ENCODE measurements at regions not wholly inside any gene's neighbourhood (a gene's known extent, or its start where the extent isn't known, plus 50 kb on each side); places are given as distances from the start of the nearest gene placed in this dataset.

DNA sequence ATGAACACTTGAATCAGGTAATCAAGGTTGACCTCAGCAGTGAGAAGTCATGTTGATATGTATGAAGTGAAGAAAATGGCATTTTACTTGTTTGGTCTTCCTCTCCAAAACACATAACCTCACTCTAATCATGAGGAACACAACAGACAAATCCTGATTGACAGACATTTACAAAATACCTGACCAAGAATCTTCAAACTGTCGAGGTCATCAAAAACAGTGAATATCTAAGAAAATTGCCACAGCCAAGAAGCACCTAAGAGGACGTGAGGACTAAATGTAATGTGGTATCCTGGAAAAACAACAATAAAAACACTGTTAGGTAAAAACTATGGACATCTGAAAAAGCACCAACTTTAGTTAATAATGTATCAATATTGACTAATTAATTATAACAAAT, 129.5 kb upstream of the MAGEB18 start:
- TF ChIP-seq, protein P1, sequence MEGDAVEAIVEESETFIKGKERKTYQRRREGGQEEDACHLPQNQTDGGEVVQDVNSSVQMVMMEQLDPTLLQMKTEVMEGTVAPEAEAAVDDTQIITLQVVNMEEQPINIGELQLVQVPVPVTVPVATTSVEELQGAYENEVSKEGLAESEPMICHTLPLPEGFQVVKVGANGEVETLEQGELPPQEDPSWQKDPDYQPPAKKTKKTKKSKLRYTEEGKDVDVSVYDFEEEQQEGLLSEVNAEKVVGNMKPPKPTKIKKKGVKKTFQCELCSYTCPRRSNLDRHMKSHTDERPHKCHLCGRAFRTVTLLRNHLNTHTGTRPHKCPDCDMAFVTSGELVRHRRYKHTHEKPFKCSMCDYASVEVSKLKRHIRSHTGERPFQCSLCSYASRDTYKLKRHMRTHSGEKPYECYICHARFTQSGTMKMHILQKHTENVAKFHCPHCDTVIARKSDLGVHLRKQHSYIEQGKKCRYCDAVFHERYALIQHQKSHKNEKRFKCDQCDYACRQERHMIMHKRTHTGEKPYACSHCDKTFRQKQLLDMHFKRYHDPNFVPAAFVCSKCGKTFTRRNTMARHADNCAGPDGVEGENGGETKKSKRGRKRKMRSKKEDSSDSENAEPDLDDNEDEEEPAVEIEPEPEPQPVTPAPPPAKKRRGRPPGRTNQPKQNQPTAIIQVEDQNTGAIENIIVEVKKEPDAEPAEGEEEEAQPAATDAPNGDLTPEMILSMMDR (IDR thresholded peaks at IDR 0.05) = no peak
- TF ChIP-seq MXD4 (CRISPR knock-in tag; IDR thresholded peaks at IDR 0.05; ENCODE audit: borderline replicate concordance) = no peak
- no peak for TF ChIP-seq NR3C1 (CRISPR knock-in tag; conservative IDR thresholded peaks at IDR 0.05; ENCODE audit: low read depth)
- no peak for TF ChIP-seq OVOL2 (CRISPR knock-in tag; IDR thresholded peaks at IDR 0.05; ENCODE audit: borderline replicate concordance)
- TF ChIP-seq GABPB1 (CRISPR knock-in tag; IDR thresholded peaks at IDR 0.05) = no peak
- TF ChIP-seq, protein P2, sequence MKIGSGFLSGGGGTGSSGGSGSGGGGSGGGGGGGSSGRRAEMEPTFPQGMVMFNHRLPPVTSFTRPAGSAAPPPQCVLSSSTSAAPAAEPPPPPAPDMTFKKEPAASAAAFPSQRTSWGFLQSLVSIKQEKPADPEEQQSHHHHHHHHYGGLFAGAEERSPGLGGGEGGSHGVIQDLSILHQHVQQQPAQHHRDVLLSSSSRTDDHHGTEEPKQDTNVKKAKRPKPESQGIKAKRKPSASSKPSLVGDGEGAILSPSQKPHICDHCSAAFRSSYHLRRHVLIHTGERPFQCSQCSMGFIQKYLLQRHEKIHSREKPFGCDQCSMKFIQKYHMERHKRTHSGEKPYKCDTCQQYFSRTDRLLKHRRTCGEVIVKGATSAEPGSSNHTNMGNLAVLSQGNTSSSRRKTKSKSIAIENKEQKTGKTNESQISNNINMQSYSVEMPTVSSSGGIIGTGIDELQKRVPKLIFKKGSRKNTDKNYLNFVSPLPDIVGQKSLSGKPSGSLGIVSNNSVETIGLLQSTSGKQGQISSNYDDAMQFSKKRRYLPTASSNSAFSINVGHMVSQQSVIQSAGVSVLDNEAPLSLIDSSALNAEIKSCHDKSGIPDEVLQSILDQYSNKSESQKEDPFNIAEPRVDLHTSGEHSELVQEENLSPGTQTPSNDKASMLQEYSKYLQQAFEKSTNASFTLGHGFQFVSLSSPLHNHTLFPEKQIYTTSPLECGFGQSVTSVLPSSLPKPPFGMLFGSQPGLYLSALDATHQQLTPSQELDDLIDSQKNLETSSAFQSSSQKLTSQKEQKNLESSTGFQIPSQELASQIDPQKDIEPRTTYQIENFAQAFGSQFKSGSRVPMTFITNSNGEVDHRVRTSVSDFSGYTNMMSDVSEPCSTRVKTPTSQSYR (CRISPR knock-in tag; IDR thresholded peaks at IDR 0.05) = no peak
- TF ChIP-seq, protein P3, sequence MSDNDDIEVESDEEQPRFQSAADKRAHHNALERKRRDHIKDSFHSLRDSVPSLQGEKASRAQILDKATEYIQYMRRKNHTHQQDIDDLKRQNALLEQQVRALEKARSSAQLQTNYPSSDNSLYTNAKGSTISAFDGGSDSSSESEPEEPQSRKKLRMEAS (CRISPR knock-in tag; IDR thresholded peaks at IDR 0.05) = no peak
- TF ChIP-seq, protein P4, sequence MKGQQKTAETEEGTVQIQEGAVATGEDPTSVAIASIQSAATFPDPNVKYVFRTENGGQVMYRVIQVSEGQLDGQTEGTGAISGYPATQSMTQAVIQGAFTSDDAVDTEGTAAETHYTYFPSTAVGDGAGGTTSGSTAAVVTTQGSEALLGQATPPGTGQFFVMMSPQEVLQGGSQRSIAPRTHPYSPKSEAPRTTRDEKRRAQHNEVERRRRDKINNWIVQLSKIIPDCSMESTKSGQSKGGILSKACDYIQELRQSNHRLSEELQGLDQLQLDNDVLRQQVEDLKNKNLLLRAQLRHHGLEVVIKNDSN (CRISPR knock-in tag; IDR thresholded peaks at IDR 0.05) = no peak
- no peak for TF ChIP-seq SP1 (CRISPR knock-in tag; conservative IDR thresholded peaks at IDR 0.05)
